ENCODE measurements at regions not wholly inside any gene's neighbourhood (a gene's known extent, or its start where the extent isn't known, plus 50 kb on each side); places are given as distances from the start of the nearest gene placed in this dataset.

DNA sequence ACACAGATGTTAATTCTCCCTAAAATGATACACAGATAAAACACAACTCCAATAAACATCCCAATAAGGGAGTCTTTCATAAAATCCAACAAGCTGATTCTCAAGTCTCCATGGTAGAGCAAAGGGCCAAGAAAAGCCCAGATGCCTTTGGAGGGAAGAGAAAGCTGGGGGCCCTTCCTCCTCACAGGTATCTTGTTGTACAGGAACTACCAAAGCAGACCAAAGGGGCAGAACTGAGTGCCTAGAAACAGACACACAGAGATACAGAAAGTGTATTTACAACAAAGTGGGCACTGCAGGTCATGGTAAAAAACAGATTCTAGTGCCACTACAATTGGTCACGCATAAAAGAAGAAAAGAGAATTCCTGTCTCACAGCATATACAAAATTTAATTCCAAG is 87.2 kb upstream of the NSMCE3 start:
- no peak for DNase-seq

DNA sequence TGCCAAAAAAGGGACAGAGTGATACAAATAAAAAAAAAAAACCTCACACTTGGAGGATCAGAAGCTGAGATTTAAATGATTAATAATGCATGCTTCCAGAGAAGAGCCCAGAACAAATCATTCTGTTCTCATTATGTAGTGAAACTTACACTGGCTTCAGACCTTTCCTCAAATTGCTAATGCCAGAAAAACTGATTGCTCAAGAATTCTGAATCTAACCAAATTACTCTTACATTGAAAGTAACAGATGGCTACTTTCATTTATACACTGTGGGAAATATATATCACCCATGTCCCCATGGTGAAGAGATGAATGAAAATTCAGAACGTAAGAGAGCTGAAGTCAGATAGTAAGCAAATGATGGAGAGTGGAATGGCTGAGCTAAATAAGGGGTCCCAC is 85.9 kb upstream of the NSMCE3 start:
- DNase-seq, result no peak

DNA sequence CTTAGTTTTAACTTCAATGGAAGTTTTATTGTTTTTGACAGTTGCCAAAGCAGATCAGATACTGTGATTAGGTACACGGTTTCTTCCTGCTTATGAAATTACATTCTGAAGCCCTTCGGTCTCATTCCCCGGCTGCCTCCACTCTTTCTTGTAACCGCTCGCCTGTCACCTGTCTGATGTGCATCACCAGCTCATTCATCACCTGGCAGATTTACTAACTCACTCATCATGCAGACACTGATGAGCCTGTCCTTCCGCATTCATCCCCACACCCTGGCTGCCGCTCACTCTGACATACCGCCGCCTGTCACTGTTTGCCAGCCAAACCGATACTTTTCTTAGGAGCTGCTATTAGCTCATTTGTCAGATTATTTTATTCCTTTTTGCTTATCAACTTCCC is 82.8 kb upstream of the NSMCE3 start:
- no peak for DNase-seq

DNA sequence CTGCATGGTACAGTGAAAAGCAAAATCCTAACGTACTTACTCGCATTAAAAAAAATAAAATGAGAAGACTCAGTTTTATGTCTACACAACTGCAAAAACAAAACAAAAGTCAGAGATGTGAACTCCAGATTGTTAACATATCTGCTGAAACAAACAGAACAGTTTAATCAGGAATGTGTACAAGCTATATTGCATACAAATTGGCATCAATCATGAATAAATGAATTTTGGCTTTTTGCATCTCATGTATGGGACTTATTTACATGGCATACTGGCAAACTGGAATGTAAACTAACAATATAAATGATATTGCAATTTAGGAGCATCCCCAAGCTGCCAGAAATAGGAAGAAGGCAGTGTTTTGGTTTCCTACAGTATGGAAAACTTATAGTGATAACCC is 79.6 kb upstream of the NSMCE3 start:
- no peak for DNase-seq

DNA sequence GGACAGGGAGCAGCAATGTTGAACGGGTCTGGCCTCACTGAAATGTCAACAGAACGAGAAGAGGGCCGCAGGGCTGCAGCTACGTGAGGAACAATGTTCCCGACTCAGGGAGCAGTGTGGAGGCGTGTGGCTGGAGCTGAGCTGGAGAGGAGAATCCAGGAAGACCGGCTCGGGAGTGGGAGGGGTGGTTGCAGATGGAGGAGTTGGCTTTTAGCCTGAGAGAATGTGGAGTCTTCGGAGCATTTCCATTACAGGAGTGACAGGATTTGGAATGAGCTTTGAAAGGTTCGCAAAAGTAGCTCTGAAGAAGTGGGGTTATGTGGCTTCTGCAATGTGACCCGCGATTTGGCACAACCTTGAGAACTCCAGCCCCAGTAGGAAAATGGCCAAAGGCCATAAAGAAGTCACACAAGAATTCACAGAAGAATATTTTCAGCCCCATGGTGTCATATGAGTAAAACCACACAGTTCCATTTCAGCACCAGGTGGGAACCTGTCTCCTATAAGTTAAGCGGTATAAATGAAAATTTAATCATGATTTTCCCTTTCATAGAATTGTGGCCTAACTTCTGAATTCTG is 78.8 kb upstream of the NSMCE3 start:
- no peak for DNase-seq

DNA sequence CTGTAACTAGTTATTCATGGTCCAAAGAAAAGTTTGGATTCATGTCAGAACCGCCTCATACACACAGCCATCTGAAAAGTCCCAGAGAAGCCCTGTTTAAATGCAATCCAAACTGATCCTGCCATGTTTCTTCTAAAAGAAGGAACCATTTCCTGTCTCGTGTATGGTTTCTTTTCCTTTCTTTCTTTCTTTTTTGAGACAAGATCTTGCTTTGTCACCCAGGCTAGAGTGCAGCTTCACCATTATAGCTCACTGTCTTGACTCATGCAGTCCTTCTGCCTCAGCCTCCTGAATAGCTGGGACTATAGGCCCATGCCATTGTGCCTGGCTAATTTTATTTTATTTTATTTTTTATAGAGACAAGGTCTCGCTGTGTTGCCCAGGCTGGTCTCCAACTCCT is 77.4 kb upstream of the NSMCE3 start:
- DNase-seq, result no peak

DNA sequence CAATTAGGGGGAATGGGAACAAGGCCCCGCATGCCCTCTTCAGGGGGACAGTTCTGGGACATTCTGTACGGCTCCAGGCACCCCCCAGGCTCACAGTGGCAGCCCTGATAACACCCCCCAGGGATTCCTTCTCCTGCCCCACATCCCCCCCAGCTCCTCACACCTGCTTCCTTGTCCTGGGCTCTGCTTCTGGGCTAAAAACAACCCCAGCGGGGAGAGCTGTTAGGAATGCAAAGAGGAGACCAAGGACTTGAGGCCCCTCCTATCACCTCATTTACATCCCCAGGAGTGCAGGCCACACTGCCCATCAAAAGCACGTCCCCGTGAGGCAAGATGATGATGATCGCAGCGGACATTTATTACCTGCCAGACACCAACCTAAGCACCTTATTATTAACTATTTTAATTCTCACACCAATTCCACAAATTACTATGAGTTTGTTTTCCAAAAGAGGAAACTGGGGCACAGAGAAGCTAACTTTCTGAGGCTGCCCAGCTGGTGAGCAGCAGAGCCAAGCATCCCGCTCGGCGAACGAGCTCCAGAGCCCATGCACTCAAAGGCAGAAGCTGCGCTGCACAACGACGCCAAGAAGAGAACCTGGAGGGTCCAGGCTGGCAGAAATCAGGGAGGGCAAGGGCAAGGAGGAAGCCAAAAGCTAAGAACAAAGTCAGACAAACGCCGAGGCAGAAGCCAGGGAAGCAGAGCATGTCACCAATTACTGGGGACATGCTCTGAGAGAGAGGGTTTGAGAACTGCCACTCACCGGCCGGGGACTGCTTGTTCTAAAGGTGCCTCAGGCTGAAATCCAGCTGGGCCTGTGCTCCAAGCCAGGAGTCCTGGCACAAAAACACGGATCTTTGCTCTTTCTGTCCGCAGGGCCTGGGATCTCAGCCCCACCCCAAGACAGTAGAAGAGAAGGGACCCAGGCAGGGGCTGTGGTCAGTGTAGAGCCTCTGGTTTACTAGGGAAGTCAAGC is 76.2 kb upstream of the NSMCE3 start:
- DNase-seq, result no peak

DNA sequence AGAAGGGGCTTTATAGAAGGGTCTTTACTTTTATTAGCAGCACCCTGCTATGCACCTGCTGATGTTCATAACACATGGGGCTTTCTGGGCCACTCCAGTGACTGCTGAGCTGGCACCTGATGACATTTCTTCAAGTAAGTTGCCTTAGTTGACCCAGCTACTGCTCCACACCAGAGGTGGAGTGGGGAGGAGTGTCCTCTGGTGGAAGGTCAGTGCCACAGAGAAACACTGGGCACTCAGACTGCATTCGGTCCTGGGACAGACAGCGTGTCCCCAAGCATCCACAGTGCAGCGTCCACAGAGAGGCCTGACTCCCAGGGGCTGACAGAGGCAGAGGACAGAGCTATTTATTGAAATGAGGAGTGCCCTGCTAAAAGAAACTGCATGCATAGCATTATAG is 74.9 kb upstream of the NSMCE3 start:
- DNase-seq, result no peak

DNA sequence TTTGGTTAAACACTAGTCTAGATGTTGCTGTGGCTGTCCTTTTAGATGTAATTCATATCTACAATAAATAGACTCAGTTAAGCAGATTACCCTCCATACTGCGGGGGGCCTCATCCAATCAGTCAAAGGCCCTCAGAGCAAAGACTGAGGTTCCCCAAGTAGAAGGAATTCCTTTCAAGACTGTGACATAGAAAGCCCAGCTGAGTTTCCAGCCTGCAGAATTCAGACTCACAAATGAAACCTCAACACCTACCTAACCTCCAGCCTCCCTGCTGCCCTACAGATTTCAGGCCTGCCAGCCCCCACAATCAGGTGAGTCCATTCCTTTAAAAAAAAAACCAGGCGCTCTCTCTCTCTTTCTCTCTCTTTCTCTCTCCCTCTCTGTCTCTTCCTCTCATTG is 73.6 kb upstream of the NSMCE3 start:
- no peak for DNase-seq

DNA sequence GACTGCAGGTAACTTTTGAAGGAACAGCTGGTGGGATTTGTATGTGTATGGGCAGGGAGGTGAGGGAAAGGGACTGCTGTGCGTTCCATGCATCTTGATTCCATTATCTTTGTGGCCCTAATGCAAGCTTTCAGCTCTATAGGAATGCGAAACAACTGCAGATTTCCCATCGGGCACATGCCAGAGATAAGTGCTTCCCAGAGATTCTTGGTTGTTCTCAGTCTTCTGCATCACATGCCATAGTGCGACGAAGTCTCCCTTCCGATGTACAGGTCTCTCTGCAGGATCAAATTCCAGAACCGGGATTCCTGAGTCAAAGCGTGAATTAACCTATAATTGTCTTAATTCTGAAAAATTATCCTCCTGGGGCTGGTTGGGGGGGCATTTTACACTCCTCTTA is 72.6 kb upstream of the NSMCE3 start:
- DNase-seq, result no peak

DNA sequence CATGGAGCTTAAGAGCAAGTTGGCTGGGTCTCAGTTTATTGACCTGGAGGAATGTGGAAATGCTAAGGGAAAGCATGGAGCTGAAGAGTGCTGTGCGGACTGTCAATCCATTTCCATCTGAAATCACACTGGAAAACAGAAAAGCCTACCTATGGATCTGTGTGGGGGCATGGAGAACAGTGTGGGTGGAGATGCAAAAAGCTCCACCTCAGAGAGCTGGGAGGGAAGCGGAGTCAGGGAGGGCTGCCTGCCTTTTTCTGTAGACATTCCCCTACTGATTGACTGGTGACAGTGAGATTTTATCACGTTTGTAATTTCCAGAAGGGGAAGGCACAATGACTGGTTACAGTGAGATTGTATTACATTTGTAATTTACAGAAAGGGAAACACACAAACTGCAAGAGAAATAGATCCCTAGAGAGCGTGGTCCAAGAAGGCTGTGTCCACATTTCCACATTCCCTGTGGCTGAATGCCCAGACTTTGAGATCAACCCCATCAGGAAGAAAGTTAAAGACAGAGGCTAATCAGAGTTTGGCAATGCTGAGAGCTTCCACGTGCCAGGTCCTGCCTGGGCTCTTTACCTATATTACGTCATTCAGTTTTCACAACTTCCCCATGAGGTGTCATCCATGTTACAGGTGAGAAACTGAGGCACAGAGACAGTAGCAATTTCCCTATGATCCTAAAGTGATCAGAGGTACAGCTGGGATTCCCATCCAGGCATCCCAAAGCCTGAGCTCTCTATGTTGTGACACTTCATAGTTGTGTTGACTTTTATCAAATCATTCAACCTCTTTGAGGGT is 67.7 kb upstream of the NSMCE3 start:
- no peak for DNase-seq

DNA sequence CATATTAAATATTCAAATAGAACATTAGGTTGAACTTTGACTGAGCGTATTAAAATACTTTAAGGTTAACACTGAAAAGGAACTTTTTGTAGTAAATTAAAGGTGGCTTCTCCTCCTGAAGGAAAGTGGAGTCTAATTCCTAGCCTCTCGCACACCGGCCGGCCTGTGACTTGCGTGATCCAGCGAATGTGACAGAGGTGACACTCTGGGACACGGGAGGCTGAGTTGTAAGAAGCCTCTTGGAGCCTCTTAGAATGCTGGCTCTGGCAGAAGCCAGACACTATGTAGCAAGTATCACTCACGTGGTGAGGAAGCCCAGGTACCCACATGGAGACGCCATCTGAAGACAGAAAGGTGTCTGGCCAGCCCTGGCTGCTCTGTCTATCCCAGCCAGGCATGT is 64.9 kb upstream of the NSMCE3 start:
- no peak for DNase-seq

DNA sequence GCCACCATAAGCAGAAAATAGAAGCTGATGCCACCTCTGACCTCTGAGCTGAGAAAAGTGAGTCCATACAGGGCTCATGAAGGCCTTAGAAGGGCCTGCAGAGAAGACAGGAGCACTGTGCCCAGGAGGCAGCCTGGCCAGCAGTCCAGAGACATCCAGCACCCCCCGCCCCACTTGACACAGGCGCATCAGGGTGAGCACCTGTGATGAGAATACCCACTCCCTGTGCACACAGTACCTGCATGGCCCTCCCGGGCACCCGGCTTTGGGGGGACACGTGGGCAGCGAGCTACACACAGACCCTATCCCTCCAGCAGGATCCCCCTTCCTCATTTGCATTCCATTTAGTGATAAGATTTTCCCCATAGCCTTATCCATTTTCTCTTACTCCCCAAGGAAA is 63.6 kb upstream of the NSMCE3 start:
- no peak for DNase-seq

DNA sequence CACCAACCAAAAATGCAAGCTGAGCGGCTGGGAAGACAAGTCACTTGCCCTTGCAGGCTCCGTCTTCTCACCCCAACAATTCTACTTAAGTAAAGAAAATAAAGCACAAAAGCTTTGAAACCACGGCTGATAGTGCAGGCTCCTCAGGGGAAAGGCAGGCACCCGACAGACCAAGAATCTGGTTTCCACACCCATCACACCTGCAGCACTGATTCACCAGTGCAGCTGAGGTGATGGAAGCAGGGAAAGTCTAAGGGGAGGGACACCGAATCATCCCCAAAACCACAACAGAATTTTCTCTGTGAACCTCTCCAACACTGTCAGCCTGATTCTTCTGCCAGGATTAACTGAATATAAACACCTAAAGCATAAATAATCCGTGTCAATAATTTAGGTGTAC is 62.0 kb upstream of the NSMCE3 start:
- DNase-seq, result no peak

DNA sequence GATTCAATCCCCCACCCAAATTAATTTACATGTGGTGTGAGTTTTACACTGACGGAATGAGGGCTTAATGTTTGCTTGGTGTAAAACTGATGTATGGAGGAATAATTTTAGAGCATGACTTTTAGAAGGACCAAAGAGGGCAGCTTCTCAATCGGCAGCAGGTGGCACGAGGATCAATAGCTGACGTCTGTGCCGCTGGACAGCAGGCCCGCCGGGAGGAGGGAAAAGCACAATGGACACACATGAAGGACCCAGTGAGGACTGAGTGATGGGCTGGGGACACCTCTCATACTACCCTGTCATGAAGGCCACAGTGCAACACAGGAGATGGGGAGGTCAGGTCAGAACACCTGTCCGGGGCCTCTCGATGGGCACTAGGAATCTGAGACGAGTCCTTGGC is 61.4 kb upstream of the NSMCE3 start:
- DNase-seq, result no peak

DNA sequence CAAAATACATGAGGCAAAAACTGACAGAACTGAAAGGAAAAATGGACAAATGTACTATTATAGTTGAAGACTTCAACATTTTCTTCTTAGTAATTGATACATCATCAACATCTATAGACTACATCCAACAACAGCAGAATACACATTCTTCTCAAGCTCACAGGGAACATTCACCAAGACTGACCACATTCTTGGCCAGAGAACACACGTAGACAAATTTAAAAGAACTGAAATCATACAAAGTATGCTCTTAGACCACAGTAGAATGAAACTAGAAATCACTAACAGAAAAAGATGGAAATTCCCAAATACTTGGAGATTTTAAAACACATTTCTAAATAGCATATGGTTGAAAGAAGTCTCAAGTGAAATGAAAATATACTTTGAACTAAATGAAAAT is 55.1 kb upstream of the NSMCE3 start:
- DNase-seq, result no peak

DNA sequence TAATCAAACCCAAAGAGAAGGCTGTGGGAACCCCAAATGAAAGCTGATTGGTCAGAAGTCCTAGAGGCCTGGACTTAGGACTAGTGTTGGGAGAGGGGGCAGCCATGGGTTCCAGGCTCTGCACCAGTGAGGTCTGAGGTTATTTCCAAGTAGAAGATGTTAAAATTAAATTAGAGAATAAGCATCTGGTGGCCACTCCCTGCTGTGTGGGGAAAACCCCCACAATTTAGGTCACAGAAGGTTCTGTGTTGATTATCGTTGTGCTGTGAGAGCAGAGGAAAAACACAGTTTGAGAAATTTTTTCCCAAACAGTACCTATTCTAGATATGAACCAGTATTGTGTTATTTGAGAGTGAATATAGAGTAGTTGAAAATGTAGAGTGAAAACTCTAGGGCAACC is 53.9 kb upstream of the NSMCE3 start:
- no peak for DNase-seq

DNA sequence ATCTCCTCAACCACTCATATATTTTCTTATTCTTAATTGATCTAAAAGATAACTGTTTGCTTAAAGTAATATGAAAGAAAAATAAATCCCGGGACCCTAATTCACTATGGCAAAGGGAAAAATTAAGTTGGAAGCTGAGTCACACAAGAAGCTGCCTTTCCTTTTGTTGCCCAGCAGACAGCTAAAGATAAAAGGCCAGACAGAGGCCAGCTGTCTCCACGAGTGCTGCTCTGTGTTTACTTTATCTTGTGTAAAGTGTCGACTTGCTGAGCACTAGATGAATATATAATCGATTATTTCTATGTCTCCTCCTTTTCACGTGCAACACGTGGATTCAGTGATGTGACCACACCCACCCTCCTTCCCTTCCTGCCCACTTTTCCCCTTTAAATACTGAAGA is 52.8 kb upstream of the NSMCE3 start:
- DNase-seq, result no peak

DNA sequence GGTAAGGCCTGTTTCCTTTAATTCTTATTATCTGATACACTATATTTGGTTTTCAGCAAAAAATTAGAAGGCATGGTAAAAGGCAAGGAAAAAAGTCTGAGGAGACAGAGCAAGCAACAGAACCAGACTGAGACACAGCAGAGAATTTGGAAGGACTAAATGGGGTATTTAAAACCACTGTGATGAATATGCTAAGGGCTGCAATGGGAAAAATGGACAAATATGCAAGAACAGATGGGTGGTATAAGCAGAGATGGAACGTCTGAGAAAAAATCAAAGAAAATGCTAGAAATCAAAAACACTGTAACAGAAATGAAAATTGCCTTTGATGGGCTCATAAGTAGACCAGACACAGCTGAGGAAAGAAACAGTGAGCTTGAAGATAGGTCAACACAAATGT is 50.8 kb upstream of the NSMCE3 start:
- no peak for DNase-seq

DNA sequence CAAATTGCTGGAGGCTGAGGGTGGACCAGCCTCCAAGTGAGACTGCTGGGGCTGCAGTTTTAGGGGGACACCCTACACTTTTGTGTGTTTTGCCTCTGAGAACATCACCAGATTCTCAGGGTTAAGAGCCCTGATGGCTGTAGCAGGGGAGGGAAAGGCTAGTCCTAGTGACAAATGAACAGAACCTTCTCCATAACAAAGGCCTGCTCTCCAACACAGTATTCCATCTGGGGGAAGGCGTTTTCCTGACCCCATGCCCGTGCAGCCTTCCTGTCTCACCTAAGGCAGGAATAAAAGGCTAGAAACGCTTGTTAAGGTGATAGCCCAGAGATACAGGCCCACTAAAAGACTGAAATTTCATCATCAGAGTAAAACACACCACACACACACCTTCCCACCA is 50.2 kb upstream of the NSMCE3 start:
- no peak for DNase-seq

Measured in NCI-H2107 (cell line).